ENCODE measurements at regions not wholly inside any gene's neighbourhood (a gene's known extent, or its start where the extent isn't known, plus 50 kb on each side); places are given as distances from the start of the nearest gene placed in this dataset.
"Not testable (repeated sequence)": the region's sequence is repeated elsewhere in the genome, so short reads cannot be mapped to it uniquely, and the experiment has no call there.

GRCh38 chr1:184888505-184888904 lies 85.8 kb downstream of the NIBAN1 start:
- no peak for DNase-seq (ENCODE audit: low read depth)

- no peak for DNase-seq (ENCODE audit: low read depth)
These were observed 91.1 kb downstream of the NIBAN1 start for GRCh38 chr1:184882957-184883815.

GRCh38 chr1:184881941-184882913 lies 92.1 kb downstream of the NIBAN1 start:
- no peak for DNase-seq (ENCODE audit: low read depth)

- DNase-seq (ENCODE audit: low read depth): no peak
These were observed 94.3 kb downstream of the NIBAN1 start for GRCh38 chr1:184879876-184880557.

GRCh38 chr1:184878602-184879001 lies 95.7 kb downstream of the NIBAN1 start:
- no peak for DNase-seq (ENCODE audit: low read depth)

GRCh38 chr1:184878002-184878401 lies 96.3 kb downstream of the NIBAN1 start:
- no peak for DNase-seq (ENCODE audit: low read depth)

- DNase-seq (ENCODE audit: low read depth): not testable (repeated sequence)
These were observed 98.3 kb downstream of the NIBAN1 start for GRCh38 chr1:184876015-184876414.

- DNase-seq (ENCODE audit: low read depth): no peak
These were observed 99.1 kb downstream of the NIBAN1 start for GRCh38 chr1:184875218-184875617.

GRCh38 chr1:184870319-184870718 lies 104.0 kb downstream of the NIBAN1 start:
- no peak for DNase-seq (ENCODE audit: low read depth)

- no peak for DNase-seq (ENCODE audit: low read depth)
These were observed 106.2 kb downstream of the NIBAN1 start for GRCh38 chr1:184867866-184868689.

- DNase-seq (ENCODE audit: low read depth): peak; percentile 94
These were observed 107.1 kb downstream of the NIBAN1 start for GRCh38 chr1:184866991-184867788.

GRCh38 chr1:184866586-184866985 lies 107.7 kb downstream of the NIBAN1 start:
- no peak for DNase-seq (ENCODE audit: low read depth)

- no peak for DNase-seq (ENCODE audit: low read depth)
These were observed 108.5 kb downstream of the NIBAN1 start for GRCh38 chr1:184865831-184866230.

GRCh38 chr1:184861755-184862336 lies 107.2 kb upstream of the EDEM3 start:
- DNase-seq (ENCODE audit: low read depth): no peak

GRCh38 chr1:184860985-184861754 lies 106.5 kb upstream of the EDEM3 start:
- DNase-seq (ENCODE audit: low read depth): no peak

GRCh38 chr1:184860535-184860934 lies 105.9 kb upstream of the EDEM3 start:
- DNase-seq (ENCODE audit: low read depth): no peak

GRCh38 chr1:184859381-184860105 lies 104.9 kb upstream of the EDEM3 start:
- DNase-seq (ENCODE audit: low read depth): no peak

GRCh38 chr1:184858288-184858687 lies 103.6 kb upstream of the EDEM3 start:
- DNase-seq (ENCODE audit: low read depth): no peak
